DND-41 (cell line): ENCODE measurements at regions not wholly inside any gene's neighbourhood (a gene's known extent, or its start where the extent isn't known, plus 50 kb on each side); places are given as distances from the start of the nearest gene placed in this dataset.

ENCODE experiments used
- ATAC-seq: fragments of 200-7000 bp; cut with Tn5 transposase; 3 replicates; pipeline ENCODE4 v1.9.1; 2021; ENCODE audit warnings: low read depth; ENCODE audit not compliant: insufficient read depth
- DNase-seq: peaks from one replicate; pipeline ENCODE4 v3.0.0-alpha.2; 2020
- H2AFZ ChIP-seq: 2 replicates; pipeline ENCODE4 v1.6.0; 2012; ENCODE audit warnings: low read depth, low read length
- H3K27ac ChIP-seq: 2 replicates; pipeline ENCODE4 v1.5.1; 2012; ENCODE audit warnings: low read length, inconsistent platforms
- H3K27me3 ChIP-seq: fragments of 200-600 bp; sonication (generic); 2 replicates; pipeline ENCODE4 v1.6.0; 2012; ENCODE audit warnings: low read length, mild to moderate bottlenecking, inconsistent platforms; ENCODE audit not compliant: insufficient read depth, poor library complexity
- H3K36me3 ChIP-seq: 2 replicates; pipeline ENCODE4 v1.5.1; 2012; ENCODE audit warnings: low read length, inconsistent platforms; ENCODE audit not compliant: insufficient read depth
- H3K4me1 ChIP-seq: 2 replicates; pipeline ENCODE4 v1.5.1; 2012; ENCODE audit warnings: mild to moderate bottlenecking, low read length; ENCODE audit not compliant: insufficient read depth
- H3K4me2 ChIP-seq: 2 replicates; pipeline ENCODE4 v1.6.0; 2012; ENCODE audit warnings: mild to moderate bottlenecking, moderate library complexity, low read length, inconsistent platforms; ENCODE audit not compliant: insufficient read depth
- H3K4me3 ChIP-seq, 2 experiments: fragments of 200-600 bp in 1 of 2; shearing (Covaris generic) in 1 of 2; 2 replicates each; pipeline ENCODE4 v1.5.1; 2012 to 2016; ENCODE audit warnings: inconsistent platforms in 2 of 2, low read length in 2 of 2, mild to moderate bottlenecking in 2 of 2, low read depth in 1 of 2, moderate library complexity in 1 of 2
- H3K79me2 ChIP-seq: 2 replicates; pipeline ENCODE4 v1.6.0; 2012; ENCODE audit warnings: low read length, inconsistent platforms; ENCODE audit not compliant: insufficient read depth
- H3K9ac ChIP-seq: 2 replicates; pipeline ENCODE4 v1.6.0; 2012; ENCODE audit warnings: low read depth, mild to moderate bottlenecking, inconsistent platforms, low read length, moderate library complexity
- H3K9me3 ChIP-seq: 2 replicates; pipeline ENCODE4 v1.5.1; 2012; ENCODE audit warnings: low read length, moderate library complexity, mild to moderate bottlenecking, inconsistent platforms; ENCODE audit not compliant: insufficient read depth, severe bottlenecking
- H4K20me1 ChIP-seq: 2 replicates; pipeline ENCODE4 v1.6.0; 2012; ENCODE audit warnings: low read length; ENCODE audit not compliant: insufficient read depth
- EZH2 ChIP-seq: IDR thresholded peaks from 3 replicates; pipeline ENCODE4 v1.6.1; 2012; ENCODE audit warnings: borderline replicate concordance, low read depth, mild to moderate bottlenecking, moderate library complexity, low read length, inconsistent platforms; ENCODE audit not compliant: severe bottlenecking
- TF ChIP-seq, protein P1 (sequence below): IDR thresholded peaks from 2 replicates; pipeline ENCODE4 v1.5.1; 2012; ENCODE audit warnings: borderline replicate concordance, low read length, moderate library complexity, mild to moderate bottlenecking; ENCODE audit not compliant: poor library complexity, severe bottlenecking; ENCODE audit errors: extremely low read depth

DNA sequence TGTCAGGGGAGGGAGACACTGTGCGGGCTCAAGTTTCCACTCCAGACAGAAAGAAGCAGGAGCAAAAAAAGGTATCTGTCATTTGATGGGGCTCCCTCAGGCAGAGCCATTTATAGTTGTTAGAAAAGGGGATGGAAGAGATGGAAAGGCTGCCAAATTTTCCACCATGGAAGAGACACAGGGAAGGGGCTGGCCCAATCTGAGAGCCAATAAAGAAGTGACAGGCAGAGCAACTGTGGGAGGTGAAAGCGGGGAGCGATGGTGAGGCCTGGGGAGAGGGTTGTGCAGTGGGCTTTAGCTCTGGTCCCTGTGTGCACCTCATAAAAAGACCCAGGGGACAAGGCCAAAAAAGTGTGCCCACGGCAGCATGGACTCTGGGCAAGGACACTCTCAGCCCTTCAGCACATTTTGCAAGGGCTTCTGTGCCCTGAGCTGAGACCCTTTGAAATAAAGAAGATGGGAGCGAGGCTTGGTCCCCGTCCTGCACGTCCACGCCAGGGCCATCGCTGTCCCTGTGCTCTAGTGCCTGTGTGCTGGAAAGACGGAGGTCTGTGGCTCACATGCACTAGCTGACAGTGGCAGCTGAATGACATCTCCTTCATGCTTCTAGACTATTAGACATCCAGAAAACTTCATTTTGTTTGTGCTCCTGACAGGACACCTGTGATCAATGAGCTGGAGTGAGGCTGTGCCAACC lies 456.7 kb upstream of the HS6ST1 start:
- Histone ChIP-seq H3K27me3 (no peaks in the 10 kb centered on the region), H3K36me3 (no peaks in the 10 kb centered on the region)

DNA sequence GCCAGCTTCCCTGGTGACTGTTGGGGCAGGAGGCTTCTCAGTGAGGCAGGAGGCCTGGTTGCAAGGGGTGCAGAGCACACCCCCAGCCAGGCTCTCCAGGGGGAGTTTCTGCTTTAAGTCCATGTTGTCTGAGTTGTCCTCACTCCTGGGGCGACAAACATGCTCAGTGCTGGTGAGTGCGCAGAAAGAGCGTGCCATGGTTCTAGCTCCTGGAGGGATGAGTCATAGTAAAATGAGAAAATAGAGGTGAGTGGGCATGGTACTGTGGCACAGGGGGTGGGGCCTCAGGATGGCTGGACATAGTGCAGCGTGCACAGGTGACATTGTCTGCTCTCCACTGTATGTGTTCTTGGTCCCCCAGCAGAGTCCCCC lies 457.2 kb upstream of the HS6ST1 start:
- H4K20me1 ChIP-seq: no peaks in the 10 kb centered on the region
- H3K4me3 ChIP-seq: no peak overlapping the region
- H3K36me3 ChIP-seq: no peaks in the 10 kb centered on the region
- H3K27ac ChIP-seq: no peak overlapping the region
- no peak overlapping the region for H2AFZ ChIP-seq
- no peaks in the 10 kb centered on the region for H3K79me2 ChIP-seq
- no peaks in the 10 kb centered on the region for H3K27me3 ChIP-seq
- H3K9me3 ChIP-seq: no peaks in the 10 kb centered on the region
- peak; percentile 2 for DNase-seq
- ATAC-seq: no peak
- no peaks in the 10 kb centered on the region for H3K4me1 ChIP-seq
- H3K9ac ChIP-seq: no peak overlapping the region
- no peak overlapping the region for H3K4me2 ChIP-seq
- no peak for TF ChIP-seq EZH2
- TF ChIP-seq, protein P1, sequence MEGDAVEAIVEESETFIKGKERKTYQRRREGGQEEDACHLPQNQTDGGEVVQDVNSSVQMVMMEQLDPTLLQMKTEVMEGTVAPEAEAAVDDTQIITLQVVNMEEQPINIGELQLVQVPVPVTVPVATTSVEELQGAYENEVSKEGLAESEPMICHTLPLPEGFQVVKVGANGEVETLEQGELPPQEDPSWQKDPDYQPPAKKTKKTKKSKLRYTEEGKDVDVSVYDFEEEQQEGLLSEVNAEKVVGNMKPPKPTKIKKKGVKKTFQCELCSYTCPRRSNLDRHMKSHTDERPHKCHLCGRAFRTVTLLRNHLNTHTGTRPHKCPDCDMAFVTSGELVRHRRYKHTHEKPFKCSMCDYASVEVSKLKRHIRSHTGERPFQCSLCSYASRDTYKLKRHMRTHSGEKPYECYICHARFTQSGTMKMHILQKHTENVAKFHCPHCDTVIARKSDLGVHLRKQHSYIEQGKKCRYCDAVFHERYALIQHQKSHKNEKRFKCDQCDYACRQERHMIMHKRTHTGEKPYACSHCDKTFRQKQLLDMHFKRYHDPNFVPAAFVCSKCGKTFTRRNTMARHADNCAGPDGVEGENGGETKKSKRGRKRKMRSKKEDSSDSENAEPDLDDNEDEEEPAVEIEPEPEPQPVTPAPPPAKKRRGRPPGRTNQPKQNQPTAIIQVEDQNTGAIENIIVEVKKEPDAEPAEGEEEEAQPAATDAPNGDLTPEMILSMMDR: no peak

More for the DNA sequence above, 456.7 kb upstream of the HS6ST1 start:
- Histone ChIP-seq H2AFZ (no peak overlapping the region), H3K9me3 (no peaks in the 10 kb centered on the region), H3K27ac (no peak overlapping the region), H4K20me1 (no peaks in the 10 kb centered on the region), H3K79me2 (no peaks in the 10 kb centered on the region), H3K9ac (no peak overlapping the region), H3K4me3 (no peak overlapping the region), H3K4me2 (no peak overlapping the region), H3K4me1 (no peaks in the 10 kb centered on the region)
- peak; percentile 0 for DNase-seq
- no peak for ATAC-seq
- TF ChIP-seq EZH2: no peak
- TF ChIP-seq, protein P1: no peak

DNA sequence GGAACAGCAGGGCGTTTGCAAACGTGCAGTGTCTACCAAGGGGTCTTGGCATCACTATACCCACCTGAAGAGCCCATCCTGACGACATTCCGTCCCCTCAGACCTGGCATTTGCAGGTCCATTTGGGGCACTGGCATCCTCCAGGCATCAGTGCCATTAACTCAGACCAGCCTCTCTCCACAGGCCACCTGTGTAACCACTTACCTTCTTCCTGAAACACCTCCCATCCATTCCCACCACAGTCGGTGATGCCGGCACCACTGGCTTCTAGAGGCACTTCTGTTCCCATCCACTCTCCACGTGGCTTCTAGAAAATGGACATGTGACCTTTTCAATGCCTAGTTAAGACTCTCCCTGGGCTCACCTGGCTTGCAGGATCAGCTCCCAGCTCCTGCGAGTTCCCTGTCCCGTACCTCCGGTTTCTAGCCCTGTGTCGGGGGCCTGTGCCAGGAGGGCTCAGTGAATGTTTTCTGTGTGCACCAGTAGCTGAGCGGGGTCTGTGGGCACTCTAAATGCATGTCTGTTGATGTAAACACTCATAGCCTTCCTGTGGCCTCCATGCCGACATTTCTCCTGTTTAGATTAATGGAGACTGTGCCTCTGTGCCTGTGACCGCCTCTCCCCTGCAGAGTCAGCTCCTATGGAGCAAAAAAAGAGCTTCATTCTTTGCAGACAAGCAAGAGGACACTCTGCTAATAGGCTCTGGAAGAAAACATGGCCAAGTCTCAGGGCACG lies 458.0 kb upstream of the HS6ST1 start:
- H3K4me1 ChIP-seq: no peaks in the 10 kb centered on the region
- DNase-seq (peak; percentile 0), ATAC-seq (no peak)
- no peaks in the 10 kb centered on the region for H3K36me3 ChIP-seq
- H3K27me3 ChIP-seq: no peaks in the 10 kb centered on the region
- TF ChIP-seq EZH2: no peak
- TF ChIP-seq, protein P1: no peak
- H3K79me2 ChIP-seq: no peaks in the 10 kb centered on the region
- no peak overlapping the region for H3K9ac ChIP-seq
- H2AFZ ChIP-seq: no peak overlapping the region
- no peaks in the 10 kb centered on the region for H4K20me1 ChIP-seq
- H3K4me2 ChIP-seq: no peak overlapping the region
- H3K27ac ChIP-seq: no peak overlapping the region
- no peak overlapping the region for H3K4me3 ChIP-seq
- H3K9me3 ChIP-seq: no peaks in the 10 kb centered on the region
